HEK293 (cell line): ENCODE measurements at regions not wholly inside any gene's neighbourhood (a gene's known extent, or its start where the extent isn't known, plus 50 kb on each side); places are given as distances from the start of the nearest gene placed in this dataset.

Source experiments
- CTCF ChIA-PET: fragments of 350-600 bp; formaldehyde crosslinking; extraction: SDS; loops from one replicate; lab custom pipeline; 2021; ENCODE audit warnings: antibody characterized with exemption; lab: Yijun Ruan, JAX
- POLR2A ChIA-PET: fragments of 300-600 bp; formaldehyde crosslinking; extraction: SDS; loops from one replicate; lab custom pipeline; 2020; ENCODE audit warnings: antibody characterized with exemption, inconsistent platforms; lab: Yijun Ruan, JAX
- H3K27ac ChIP-seq: fragments of 200-500 bp; sonication (Bioruptor generic); 2 replicates; pipeline ENCODE4 v1.5.1; 2014; ENCODE audit warnings: low read depth, low read length, control low read depth, inconsistent platforms; ENCODE audit errors: extremely low read depth
- H3K36me3 ChIP-seq, 2 experiments: fragments of 200-500 bp in 1 of 2; sonication (Bioruptor generic) in 1 of 2; 1 replicate in 1 of 2; 2 replicates in 1 of 2; pipeline ENCODE4 v1.5.1; 2014 to 2017; ENCODE audit warnings: inconsistent platforms in 2 of 2, low read length in 2 of 2; ENCODE audit not compliant: control insufficient read depth in 2 of 2, insufficient read depth in 1 of 2
- H3K4me1 ChIP-seq: fragments of 200-500 bp; sonication (Bioruptor generic); 2 replicates; pipeline ENCODE4 v1.5.1; 2014; ENCODE audit warnings: mild to moderate bottlenecking, low read length, inconsistent platforms; ENCODE audit not compliant: control insufficient read depth, insufficient read depth
- H3K4me3 ChIP-seq: 2 replicates; pipeline ENCODE4 v1.5.1; 2011; ENCODE audit warnings: low read depth, mild to moderate bottlenecking, control low read depth, low read length, moderate library complexity
- H3K9me3 ChIP-seq: fragments of 200-500 bp; sonication (Bioruptor generic); 2 replicates; pipeline ENCODE4 v1.5.1; 2014; ENCODE audit warnings: low read depth, low read length, inconsistent platforms; ENCODE audit not compliant: control insufficient read depth, insufficient read depth
- MZF1 ChIP-seq: fragments of 450-650 bp; formaldehyde crosslinking; IDR thresholded peaks from 2 replicates; pipeline ENCODE4 v1.5.1; 2017; ENCODE audit warnings: missing biosample characterization, missing genetic modification characterization, borderline replicate concordance
- OVOL3 ChIP-seq: fragments of 450-650 bp; formaldehyde crosslinking; IDR thresholded peaks from 2 replicates; pipeline ENCODE4 v1.5.1; 2016; ENCODE audit warnings: missing biosample characterization, missing genetic modification characterization
- ZNF112 ChIP-seq: fragments of 450-650 bp; formaldehyde crosslinking; IDR thresholded peaks from 2 replicates; pipeline ENCODE4 v1.5.0; 2017; ENCODE audit warnings: missing biosample characterization, missing genetic modification characterization
- ZNF239 ChIP-seq: fragments of 450-650 bp; formaldehyde crosslinking; IDR thresholded peaks from 2 replicates; pipeline ENCODE4 v1.5.1; 2016; ENCODE audit warnings: missing biosample characterization, missing genetic modification characterization
- ZNF292 ChIP-seq: fragments of 450-650 bp; formaldehyde crosslinking; IDR thresholded peaks from 2 replicates; pipeline ENCODE4 v1.5.1; 2016; ENCODE audit warnings: low read depth, missing biosample characterization, missing genetic modification characterization, borderline replicate concordance
- ZNF341 ChIP-seq: fragments of 450-650 bp; formaldehyde crosslinking; IDR thresholded peaks from 2 replicates; pipeline ENCODE4; 2016; ENCODE audit warnings: low read depth, missing biosample characterization, missing genetic modification characterization
- ZNF426 ChIP-seq: fragments of 450-650 bp; formaldehyde crosslinking; IDR thresholded peaks from 2 replicates; pipeline ENCODE4 v1.5.1; 2017; ENCODE audit warnings: missing biosample characterization, missing genetic modification characterization, mild to moderate bottlenecking, inconsistent platforms, moderate library complexity
- ZNF560 ChIP-seq: fragments of 450-650 bp; formaldehyde crosslinking; IDR thresholded peaks from 2 replicates; pipeline ENCODE4 v1.5.1; 2017; ENCODE audit warnings: missing biosample characterization, missing genetic modification characterization, borderline replicate concordance
- ZNF561 ChIP-seq: fragments of 450-650 bp; IDR thresholded peaks from 2 replicates; pipeline ENCODE4 v1.5.1; 2018; ENCODE audit warnings: missing biosample characterization, missing genetic modification characterization, borderline replicate concordance
- ZNF596 ChIP-seq: fragments of 450-650 bp; IDR thresholded peaks from 2 replicates; pipeline ENCODE4 v1.5.0; 2018; ENCODE audit warnings: missing biosample characterization, mild to moderate bottlenecking, missing genetic modification characterization, moderate library complexity
- ZNF629 ChIP-seq: fragments of 450-650 bp; formaldehyde crosslinking; IDR thresholded peaks from 2 replicates; pipeline ENCODE4 v1.5.1; 2017; ENCODE audit warnings: missing biosample characterization, missing genetic modification characterization
- ZNF658 ChIP-seq: fragments of 450-650 bp; formaldehyde crosslinking; IDR thresholded peaks from 2 replicates; pipeline ENCODE4; 2016; ENCODE audit warnings: missing biosample characterization, missing genetic modification characterization
- ZNF677 ChIP-seq: fragments of 450-650 bp; IDR thresholded peaks from 2 replicates; pipeline ENCODE4 v1.5.0; 2018; ENCODE audit warnings: missing biosample characterization, mild to moderate bottlenecking, missing genetic modification characterization, moderate library complexity
- ZNF792 ChIP-seq: fragments of 450-650 bp; formaldehyde crosslinking; IDR thresholded peaks from 2 replicates; pipeline ENCODE4 v1.5.1; 2016; ENCODE audit warnings: missing biosample characterization, missing genetic modification characterization
- TF ChIP-seq, protein P1 (sequence below): fragments of 450-650 bp; formaldehyde crosslinking; IDR thresholded peaks from 2 replicates; pipeline ENCODE4 v1.5.1; 2016; ENCODE audit warnings: missing biosample characterization, missing genetic modification characterization, borderline replicate concordance
- TF ChIP-seq, protein P2 (sequence below): fragments of 450-650 bp; formaldehyde crosslinking; IDR thresholded peaks from 2 replicates; pipeline ENCODE4 v1.5.1; 2016; ENCODE audit warnings: missing biosample characterization, missing genetic modification characterization
- TF ChIP-seq, protein P3 (sequence below): fragments of 450-650 bp; formaldehyde crosslinking; IDR thresholded peaks from 2 replicates; pipeline ENCODE4 v1.5.1; 2017; ENCODE audit warnings: missing biosample characterization, mild to moderate bottlenecking, missing genetic modification characterization, moderate library complexity
- TF ChIP-seq, protein P4 (sequence below): fragments of 450-650 bp; formaldehyde crosslinking; IDR thresholded peaks from 2 replicates; pipeline ENCODE4 v1.5.1; 2016; ENCODE audit warnings: missing biosample characterization, missing genetic modification characterization, low read depth

DNA sequence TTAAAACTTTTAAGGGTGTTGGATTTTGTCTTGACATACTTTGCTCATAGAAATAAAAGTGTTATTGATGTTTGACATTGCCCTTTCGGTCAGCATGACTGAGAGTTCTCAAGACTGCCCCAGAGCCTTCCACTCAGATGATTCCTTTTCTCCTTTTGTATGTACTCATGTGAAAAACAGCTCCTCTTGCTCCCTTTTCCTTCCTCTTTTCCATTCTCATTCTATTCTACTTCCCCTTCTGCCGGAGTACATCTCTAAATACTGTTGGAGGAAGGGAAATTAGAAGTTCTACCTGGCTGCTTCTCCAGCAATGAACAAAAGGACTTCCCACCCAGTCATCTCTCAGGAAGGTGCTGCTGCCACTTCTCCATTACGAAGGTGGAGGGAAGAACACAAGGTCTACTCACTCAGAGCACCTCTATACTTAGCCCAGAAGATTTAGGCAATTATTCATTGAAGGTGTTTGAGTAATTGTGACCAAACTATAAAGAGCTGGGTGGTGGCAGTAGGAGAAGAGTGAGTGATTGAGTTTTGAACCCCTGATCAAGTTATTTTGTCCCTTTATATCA, 163.8 kb upstream of the MBNL1 start (continued):
- TF ChIP-seq, protein P1, sequence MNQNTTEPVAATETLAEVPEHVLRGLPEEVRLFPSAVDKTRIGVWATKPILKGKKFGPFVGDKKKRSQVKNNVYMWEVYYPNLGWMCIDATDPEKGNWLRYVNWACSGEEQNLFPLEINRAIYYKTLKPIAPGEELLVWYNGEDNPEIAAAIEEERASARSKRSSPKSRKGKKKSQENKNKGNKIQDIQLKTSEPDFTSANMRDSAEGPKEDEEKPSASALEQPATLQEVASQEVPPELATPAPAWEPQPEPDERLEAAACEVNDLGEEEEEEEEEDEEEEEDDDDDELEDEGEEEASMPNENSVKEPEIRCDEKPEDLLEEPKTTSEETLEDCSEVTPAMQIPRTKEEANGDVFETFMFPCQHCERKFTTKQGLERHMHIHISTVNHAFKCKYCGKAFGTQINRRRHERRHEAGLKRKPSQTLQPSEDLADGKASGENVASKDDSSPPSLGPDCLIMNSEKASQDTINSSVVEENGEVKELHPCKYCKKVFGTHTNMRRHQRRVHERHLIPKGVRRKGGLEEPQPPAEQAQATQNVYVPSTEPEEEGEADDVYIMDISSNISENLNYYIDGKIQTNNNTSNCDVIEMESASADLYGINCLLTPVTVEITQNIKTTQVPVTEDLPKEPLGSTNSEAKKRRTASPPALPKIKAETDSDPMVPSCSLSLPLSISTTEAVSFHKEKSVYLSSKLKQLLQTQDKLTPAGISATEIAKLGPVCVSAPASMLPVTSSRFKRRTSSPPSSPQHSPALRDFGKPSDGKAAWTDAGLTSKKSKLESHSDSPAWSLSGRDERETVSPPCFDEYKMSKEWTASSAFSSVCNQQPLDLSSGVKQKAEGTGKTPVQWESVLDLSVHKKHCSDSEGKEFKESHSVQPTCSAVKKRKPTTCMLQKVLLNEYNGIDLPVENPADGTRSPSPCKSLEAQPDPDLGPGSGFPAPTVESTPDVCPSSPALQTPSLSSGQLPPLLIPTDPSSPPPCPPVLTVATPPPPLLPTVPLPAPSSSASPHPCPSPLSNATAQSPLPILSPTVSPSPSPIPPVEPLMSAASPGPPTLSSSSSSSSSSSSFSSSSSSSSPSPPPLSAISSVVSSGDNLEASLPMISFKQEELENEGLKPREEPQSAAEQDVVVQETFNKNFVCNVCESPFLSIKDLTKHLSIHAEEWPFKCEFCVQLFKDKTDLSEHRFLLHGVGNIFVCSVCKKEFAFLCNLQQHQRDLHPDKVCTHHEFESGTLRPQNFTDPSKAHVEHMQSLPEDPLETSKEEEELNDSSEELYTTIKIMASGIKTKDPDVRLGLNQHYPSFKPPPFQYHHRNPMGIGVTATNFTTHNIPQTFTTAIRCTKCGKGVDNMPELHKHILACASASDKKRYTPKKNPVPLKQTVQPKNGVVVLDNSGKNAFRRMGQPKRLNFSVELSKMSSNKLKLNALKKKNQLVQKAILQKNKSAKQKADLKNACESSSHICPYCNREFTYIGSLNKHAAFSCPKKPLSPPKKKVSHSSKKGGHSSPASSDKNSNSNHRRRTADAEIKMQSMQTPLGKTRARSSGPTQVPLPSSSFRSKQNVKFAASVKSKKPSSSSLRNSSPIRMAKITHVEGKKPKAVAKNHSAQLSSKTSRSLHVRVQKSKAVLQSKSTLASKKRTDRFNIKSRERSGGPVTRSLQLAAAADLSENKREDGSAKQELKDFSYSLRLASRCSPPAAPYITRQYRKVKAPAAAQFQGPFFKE, result no peak
- TF ChIP-seq ZNF292 (tag by site-specific recombination) (no peak), ZNF341 (tag by site-specific recombination) (no peak)

DNA sequence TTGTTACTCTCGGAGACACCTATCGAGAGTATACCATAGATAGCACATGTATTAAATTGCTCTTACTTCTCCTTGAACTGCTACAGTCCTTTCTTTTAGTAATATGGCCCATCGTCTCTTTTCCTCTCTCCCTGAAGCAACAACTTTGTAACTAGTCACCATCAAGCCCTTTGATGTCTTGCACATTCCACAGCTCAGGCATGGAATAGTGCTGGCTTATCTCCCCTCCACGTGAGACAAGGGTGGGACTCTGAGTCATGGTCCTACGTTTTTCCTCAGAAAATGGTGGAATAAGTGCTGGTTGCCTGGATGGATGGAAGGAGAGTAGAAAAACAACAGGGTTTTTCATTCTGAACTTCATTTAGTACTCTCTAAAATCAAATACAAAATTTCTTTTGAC, 163.3 kb upstream of the MBNL1 start:
- ChIA-PET CTCF (no interaction called here), POLR2A (no interaction called here)
- H3K36me3 ChIP-seq, result no peaks in the 10 kb centered on the region
- H3K27ac ChIP-seq, result no peak overlapping the region
- H3K4me3 ChIP-seq, result no peak overlapping the region
- no peaks in the 10 kb centered on the region for H3K9me3 ChIP-seq
- no peaks in the 10 kb centered on the region for H3K4me1 ChIP-seq
- TF ChIP-seq, protein P2, sequence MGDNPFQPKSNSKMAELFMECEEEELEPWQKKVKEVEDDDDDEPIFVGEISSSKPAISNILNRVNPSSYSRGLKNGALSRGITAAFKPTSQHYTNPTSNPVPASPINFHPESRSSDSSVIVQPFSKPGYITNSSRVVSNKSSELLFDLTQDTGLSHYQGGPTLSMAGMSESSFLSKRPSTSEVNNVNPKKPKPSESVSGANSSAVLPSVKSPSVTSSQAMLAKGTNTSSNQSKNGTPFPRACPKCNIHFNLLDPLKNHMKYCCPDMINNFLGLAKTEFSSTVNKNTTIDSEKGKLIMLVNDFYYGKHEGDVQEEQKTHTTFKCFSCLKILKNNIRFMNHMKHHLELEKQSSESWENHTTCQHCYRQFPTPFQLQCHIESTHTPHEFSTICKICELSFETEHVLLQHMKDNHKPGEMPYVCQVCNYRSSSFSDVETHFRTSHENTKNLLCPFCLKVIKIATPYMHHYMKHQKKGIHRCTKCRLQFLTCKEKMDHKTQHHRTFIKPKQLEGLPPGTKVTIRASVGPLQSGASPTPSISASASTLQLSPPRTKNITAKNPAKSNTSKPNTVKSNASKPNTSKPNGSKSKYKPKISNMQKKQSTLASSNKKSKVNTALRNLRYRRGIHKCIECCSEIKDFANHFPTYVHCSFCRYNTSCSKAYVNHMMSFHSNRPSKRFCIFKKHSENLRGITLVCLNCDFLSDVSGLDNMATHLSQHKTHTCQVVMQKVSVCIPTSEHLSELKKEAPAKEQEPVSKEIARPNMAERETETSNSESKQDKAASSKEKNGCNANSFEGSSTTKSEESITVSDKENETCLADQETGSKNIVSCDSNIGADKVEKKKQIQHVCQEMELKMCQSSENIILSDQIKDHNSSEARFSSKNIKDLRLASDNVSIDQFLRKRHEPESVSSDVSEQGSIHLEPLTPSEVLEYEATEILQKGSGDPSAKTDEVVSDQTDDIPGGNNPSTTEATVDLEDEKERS (tag by site-specific recombination), result no peak
- TF ChIP-seq ZNF112 (tag by site-specific recombination), result no peak

DNA sequence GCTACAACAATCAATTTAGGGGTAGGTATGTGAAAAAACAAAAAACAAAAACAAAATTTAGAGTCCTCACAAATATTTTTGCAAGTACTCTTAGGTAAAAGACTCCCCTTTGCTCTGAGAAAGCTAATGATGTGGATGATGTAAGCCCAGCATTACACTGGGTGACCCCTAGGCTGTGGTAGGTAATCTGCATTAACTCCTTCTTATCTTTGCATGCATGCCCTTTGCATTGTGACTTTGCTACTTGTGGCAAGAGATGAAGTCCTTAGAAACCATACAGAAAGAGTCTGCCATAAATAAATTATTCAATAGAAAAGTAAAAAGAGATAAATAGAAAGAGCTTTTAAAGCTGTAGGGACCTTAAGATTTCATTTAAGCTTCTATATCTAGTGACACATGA, 159.7 kb upstream of the MBNL1 start:
- CTCF ChIA-PET, result interaction anchor here (0.6 kb wide), 1 partner anchor 71 kb away, joined by 3 read pairs; no protein-coding TSS in a partner anchor
- Histone ChIP-seq H3K4me3 (no peak overlapping the region), H3K4me1 (no peaks in the 10 kb centered on the region), H3K27ac (no peak overlapping the region), H3K36me3 (no peaks in the 10 kb centered on the region), H3K9me3 (no peaks in the 10 kb centered on the region)
- TF ChIP-seq, protein P3, sequence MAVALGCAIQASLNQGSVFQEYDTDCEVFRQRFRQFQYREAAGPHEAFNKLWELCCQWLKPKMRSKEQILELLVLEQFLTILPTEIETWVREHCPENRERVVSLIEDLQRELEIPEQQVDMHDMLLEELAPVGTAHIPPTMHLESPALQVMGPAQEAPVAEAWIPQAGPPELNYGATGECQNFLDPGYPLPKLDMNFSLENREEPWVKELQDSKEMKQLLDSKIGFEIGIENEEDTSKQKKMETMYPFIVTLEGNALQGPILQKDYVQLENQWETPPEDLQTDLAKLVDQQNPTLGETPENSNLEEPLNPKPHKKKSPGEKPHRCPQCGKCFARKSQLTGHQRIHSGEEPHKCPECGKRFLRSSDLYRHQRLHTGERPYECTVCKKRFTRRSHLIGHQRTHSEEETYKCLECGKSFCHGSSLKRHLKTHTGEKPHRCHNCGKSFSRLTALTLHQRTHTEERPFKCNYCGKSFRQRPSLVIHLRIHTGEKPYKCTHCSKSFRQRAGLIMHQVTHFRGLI (tag by site-specific recombination), result no peak
- TF ChIP-seq, protein P4, sequence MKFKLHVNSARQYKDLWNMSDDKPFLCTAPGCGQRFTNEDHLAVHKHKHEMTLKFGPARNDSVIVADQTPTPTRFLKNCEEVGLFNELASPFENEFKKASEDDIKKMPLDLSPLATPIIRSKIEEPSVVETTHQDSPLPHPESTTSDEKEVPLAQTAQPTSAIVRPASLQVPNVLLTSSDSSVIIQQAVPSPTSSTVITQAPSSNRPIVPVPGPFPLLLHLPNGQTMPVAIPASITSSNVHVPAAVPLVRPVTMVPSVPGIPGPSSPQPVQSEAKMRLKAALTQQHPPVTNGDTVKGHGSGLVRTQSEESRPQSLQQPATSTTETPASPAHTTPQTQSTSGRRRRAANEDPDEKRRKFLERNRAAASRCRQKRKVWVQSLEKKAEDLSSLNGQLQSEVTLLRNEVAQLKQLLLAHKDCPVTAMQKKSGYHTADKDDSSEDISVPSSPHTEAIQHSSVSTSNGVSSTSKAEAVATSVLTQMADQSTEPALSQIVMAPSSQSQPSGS, result no peak
- TF ChIP-seq ZNF629 (no peak), ZNF596 (tag by site-specific recombination) (no peak), ZNF239 (tag by site-specific recombination) (no peak), ZNF561 (tag by site-specific recombination) (no peak), ZNF792 (tag by site-specific recombination) (no peak), ZNF426 (tag by site-specific recombination) (no peak), ZNF658 (no peak), OVOL3 (tag by site-specific recombination) (no peak), MZF1 (tag by site-specific recombination) (no peak), ZNF560 (no peak), ZNF677 (tag by site-specific recombination) (no peak)
- POLR2A ChIA-PET, result interaction anchor here (0.7 kb wide), 1 partner anchor 160 kb away, joined by 3 read pairs; the partner anchor contains the start of gene MBNL1
